Glutamatergic neuron (in vitro differentiated cells): ENCODE measurements at regions not wholly inside any gene's neighbourhood (a gene's known extent, or its start where the extent isn't known, plus 50 kb on each side); places are given as distances from the start of the nearest gene placed in this dataset.

Experiments used
- DNase-seq: peaks from one replicate; pipeline ENCODE4 v3.0.0; 2022
- H3K27ac Mint-ChIP-seq: one replicate; pipeline ENCODE4 v1.8.0; 2020; ENCODE audit warnings: mild to moderate bottlenecking, mixed read lengths, inconsistent platforms; ENCODE audit not compliant: unreplicated experiment
- H3K27me3 Mint-ChIP-seq: one replicate; pipeline ENCODE4 v1.8.0; 2020; ENCODE audit warnings: mild to moderate bottlenecking, moderate library complexity, mixed read lengths, inconsistent platforms; ENCODE audit not compliant: unreplicated experiment
- H3K36me3 Mint-ChIP-seq: one replicate; pipeline ENCODE4 v1.8.0; 2020; ENCODE audit warnings: mild to moderate bottlenecking, mixed read lengths, inconsistent platforms; ENCODE audit not compliant: unreplicated experiment
- H3K4me1 Mint-ChIP-seq: one replicate; pipeline ENCODE4 v1.8.0; 2020; ENCODE audit warnings: mild to moderate bottlenecking, low read depth, mixed read lengths, inconsistent platforms; ENCODE audit not compliant: unreplicated experiment
- H3K4me3 Mint-ChIP-seq: one replicate; pipeline ENCODE4 v1.8.0; 2020; ENCODE audit warnings: mild to moderate bottlenecking, mixed read lengths, inconsistent platforms; ENCODE audit not compliant: unreplicated experiment
- H3K9me3 Mint-ChIP-seq: one replicate; pipeline ENCODE4 v1.8.0; 2020; ENCODE audit warnings: mild to moderate bottlenecking, moderate library complexity, mixed read lengths, inconsistent platforms; ENCODE audit not compliant: unreplicated experiment
- TF ChIP-seq, protein P1 (sequence below): fragments of 200-600 bp; sonication (generic); IDR thresholded peaks from one replicate; pipeline ENCODE4 v1.5.0; 2021; ENCODE audit not compliant: partially characterized antibody, unreplicated experiment

DNA sequence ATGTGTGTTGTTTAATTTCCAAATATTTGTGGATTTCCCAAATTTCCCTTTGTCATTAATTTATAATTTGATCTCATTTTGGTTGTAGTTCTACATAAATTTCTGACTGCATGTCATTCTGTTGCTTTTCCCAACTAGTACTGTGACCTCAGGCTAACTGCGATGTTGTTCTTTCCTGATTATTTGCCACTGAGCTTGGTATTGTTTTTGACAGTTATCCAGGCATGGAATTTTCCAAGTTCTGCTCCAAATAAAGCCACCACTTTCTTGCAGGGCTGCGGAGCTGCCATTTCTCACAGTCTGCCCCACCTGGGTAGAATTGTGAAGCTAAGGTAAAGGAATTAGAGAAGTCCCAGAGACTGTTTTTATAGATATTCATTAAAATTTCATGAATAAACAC, 328.8 kb downstream of the ZNF674 start:
- H3K27ac Mint-ChIP-seq = no peak overlapping the region
- TF ChIP-seq, protein P1, sequence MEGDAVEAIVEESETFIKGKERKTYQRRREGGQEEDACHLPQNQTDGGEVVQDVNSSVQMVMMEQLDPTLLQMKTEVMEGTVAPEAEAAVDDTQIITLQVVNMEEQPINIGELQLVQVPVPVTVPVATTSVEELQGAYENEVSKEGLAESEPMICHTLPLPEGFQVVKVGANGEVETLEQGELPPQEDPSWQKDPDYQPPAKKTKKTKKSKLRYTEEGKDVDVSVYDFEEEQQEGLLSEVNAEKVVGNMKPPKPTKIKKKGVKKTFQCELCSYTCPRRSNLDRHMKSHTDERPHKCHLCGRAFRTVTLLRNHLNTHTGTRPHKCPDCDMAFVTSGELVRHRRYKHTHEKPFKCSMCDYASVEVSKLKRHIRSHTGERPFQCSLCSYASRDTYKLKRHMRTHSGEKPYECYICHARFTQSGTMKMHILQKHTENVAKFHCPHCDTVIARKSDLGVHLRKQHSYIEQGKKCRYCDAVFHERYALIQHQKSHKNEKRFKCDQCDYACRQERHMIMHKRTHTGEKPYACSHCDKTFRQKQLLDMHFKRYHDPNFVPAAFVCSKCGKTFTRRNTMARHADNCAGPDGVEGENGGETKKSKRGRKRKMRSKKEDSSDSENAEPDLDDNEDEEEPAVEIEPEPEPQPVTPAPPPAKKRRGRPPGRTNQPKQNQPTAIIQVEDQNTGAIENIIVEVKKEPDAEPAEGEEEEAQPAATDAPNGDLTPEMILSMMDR = no peak
- no peak for DNase-seq
- no peaks in the 10 kb centered on the region for H3K4me1 Mint-ChIP-seq
- H3K27me3 Mint-ChIP-seq = peaks cover 2% of the 10 kb centered on the region
- no peaks in the 10 kb centered on the region for H3K9me3 Mint-ChIP-seq
- H3K4me3 Mint-ChIP-seq = no peak overlapping the region
- H3K36me3 Mint-ChIP-seq = no peaks in the 10 kb centered on the region

DNA sequence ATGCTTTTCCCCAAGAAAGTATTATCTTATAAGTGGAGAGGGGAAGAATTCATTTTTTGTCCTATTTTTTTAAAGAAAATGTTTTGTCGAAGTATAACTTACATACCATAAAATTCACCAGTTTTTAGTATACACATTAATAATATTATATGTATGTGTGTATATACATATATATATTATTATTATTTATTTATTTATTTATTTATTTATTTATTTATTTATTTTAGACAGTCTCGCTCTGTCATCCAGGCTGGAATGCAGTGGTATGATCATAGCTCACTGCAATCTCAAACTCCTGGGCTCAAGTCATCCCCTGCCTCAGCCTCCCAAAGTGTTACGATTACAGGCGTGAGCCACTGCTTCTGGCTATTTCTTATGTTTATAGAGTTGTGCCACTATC, 334.1 kb downstream of the ZNF674 start:
- TF ChIP-seq, protein P1 = no peak

DNA sequence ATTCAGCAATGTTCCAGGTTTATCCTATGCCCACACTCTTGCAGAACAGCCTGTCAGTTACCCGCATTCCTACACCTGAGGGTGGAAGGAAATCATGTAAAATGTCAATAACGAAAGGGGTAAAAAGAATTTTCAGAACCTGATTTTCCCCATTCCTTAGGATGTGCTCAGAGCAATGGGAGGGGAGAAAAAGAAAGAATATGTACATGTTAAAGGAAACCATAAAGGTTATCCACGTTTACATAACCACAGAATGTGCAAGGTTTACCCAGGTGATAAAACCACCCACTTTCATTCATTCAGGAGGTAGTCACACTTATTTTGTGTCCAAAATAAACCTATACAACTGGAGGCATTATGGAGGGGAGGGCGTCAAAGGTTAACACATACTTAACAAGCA, 335.5 kb downstream of the ZNF674 start:
- no peak for DNase-seq
- TF ChIP-seq, protein P1 = no peak

More for the DNA sequence above, 334.1 kb downstream of the ZNF674 start:
- Mint-ChIP-seq H3K9me3 (no peaks in the 10 kb centered on the region), H3K4me1 (no peaks in the 10 kb centered on the region), H3K36me3 (no peaks in the 10 kb centered on the region), H3K27ac (no peak overlapping the region), H3K4me3 (no peak overlapping the region), H3K27me3 (peaks cover 2% of the 10 kb centered on the region)
- no peak for DNase-seq

GRCh38 chrX:46209037-46209436, 336.2 kb downstream of the ZNF674 start:
- no peak overlapping the region for H3K27ac Mint-ChIP-seq
- peaks cover 2% of the 10 kb centered on the region for H3K27me3 Mint-ChIP-seq
- TF ChIP-seq, protein P1 = no peak
- no peaks in the 10 kb centered on the region for H3K9me3 Mint-ChIP-seq
- H3K4me3 Mint-ChIP-seq = no peak overlapping the region
- no peaks in the 10 kb centered on the region for H3K4me1 Mint-ChIP-seq
- H3K36me3 Mint-ChIP-seq = no peaks in the 10 kb centered on the region
- no peak for DNase-seq

More for the DNA sequence above, 335.5 kb downstream of the ZNF674 start:
- no peaks in the 10 kb centered on the region for H3K36me3 Mint-ChIP-seq
- no peak overlapping the region for H3K27ac Mint-ChIP-seq
- no peaks in the 10 kb centered on the region for H3K4me1 Mint-ChIP-seq
- peaks cover 2% of the 10 kb centered on the region for H3K27me3 Mint-ChIP-seq
- H3K9me3 Mint-ChIP-seq = no peaks in the 10 kb centered on the region
- H3K4me3 Mint-ChIP-seq = no peak overlapping the region

GRCh38 chrX:46208225-46208854, 336.9 kb downstream of the ZNF674 start:
- Mint-ChIP-seq H3K36me3 (no peaks in the 10 kb centered on the region), H3K9me3 (no peaks in the 10 kb centered on the region), H3K4me1 (no peaks in the 10 kb centered on the region), H3K4me3 (no peak overlapping the region), H3K27ac (no peak overlapping the region), H3K27me3 (no peaks in the 10 kb centered on the region)
- DNase-seq = no peak
- TF ChIP-seq, protein P1 = no peak
